Liver (tissue), 3 donors: ENCODE measurements at regions not wholly inside any gene's neighbourhood (a gene's known extent, or its start where the extent isn't known, plus 50 kb on each side); places are given as distances from the start of the nearest gene placed in this dataset.

Experiments used
- GABPA ChIP-seq, 2 donors: IDR thresholded peaks in 1 of 2; conservative IDR thresholded peaks in 1 of 2; 2 replicates each; pipeline ENCODE4 v1.6.1; 2016; ENCODE audit warnings: antibody characterized with exemption in 2 of 2, mild to moderate bottlenecking in 1 of 2, moderate library complexity in 1 of 2
- JUND ChIP-seq, 2 donors: IDR thresholded peaks; 2 replicates each; pipeline ENCODE4 v1.6.1; 2016; ENCODE audit warnings: antibody characterized with exemption in 2 of 2
- RAD21 ChIP-seq, 2 donors: IDR thresholded peaks; 2 replicates each; pipeline ENCODE4 v1.6.1; 2016; ENCODE audit warnings: antibody characterized with exemption in 2 of 2, mild to moderate bottlenecking in 2 of 2
- SP1 ChIP-seq: IDR thresholded peaks from 2 replicates; pipeline ENCODE4 v1.6.1; 2018; ENCODE audit warnings: antibody characterized with exemption, mild to moderate bottlenecking
- YY1 ChIP-seq: IDR thresholded peaks from 2 replicates; pipeline ENCODE4 v1.6.1; 2016; ENCODE audit warnings: antibody characterized with exemption, mild to moderate bottlenecking
- TF ChIP-seq, protein P1 (sequence below): fragments of 150-350 bp; IDR thresholded peaks from 2 replicates; pipeline ENCODE4 v1.5.1; 2017; ENCODE audit warnings: improper control_type of control experiment, low read depth, low read length; ENCODE audit not compliant: missing input control
- TF ChIP-seq, protein P2 (sequence below): IDR thresholded peaks from 2 replicates; pipeline ENCODE4 v1.6.1; 2016; ENCODE audit warnings: antibody characterized with exemption
- TF ChIP-seq, protein P3 (sequence below): IDR thresholded peaks from 2 replicates; pipeline ENCODE4 v1.6.1; 2016; ENCODE audit warnings: antibody characterized with exemption, mild to moderate bottlenecking
- TF ChIP-seq, protein P4 (sequence below): IDR thresholded peaks from 2 replicates; pipeline ENCODE4 v1.6.1; 2016; ENCODE audit warnings: antibody characterized with exemption
- donor health status: healthy.
- donor health status: healthy.

DNA sequence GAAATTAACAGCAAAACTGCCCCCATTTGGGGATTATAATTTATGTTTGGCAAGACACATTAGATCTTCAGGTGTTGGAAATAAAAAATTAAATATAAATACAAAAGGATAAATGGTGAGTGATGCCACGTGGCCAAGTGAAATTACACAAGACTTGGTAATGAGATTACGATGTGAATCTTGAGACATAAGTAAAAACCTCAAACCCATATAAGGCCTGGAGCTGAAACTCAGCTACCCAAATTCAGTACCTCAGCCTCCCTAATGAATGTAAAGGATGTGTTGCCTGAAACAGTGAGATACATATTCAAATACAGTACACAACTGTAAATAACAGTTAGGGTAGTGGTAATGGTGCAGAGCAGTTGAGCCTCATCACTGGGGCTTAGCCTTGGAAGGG, 1146.6 kb downstream of the OTOL1 start:
- TF ChIP-seq, protein P1, sequence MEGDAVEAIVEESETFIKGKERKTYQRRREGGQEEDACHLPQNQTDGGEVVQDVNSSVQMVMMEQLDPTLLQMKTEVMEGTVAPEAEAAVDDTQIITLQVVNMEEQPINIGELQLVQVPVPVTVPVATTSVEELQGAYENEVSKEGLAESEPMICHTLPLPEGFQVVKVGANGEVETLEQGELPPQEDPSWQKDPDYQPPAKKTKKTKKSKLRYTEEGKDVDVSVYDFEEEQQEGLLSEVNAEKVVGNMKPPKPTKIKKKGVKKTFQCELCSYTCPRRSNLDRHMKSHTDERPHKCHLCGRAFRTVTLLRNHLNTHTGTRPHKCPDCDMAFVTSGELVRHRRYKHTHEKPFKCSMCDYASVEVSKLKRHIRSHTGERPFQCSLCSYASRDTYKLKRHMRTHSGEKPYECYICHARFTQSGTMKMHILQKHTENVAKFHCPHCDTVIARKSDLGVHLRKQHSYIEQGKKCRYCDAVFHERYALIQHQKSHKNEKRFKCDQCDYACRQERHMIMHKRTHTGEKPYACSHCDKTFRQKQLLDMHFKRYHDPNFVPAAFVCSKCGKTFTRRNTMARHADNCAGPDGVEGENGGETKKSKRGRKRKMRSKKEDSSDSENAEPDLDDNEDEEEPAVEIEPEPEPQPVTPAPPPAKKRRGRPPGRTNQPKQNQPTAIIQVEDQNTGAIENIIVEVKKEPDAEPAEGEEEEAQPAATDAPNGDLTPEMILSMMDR = no peak
- TF ChIP-seq, protein P2, sequence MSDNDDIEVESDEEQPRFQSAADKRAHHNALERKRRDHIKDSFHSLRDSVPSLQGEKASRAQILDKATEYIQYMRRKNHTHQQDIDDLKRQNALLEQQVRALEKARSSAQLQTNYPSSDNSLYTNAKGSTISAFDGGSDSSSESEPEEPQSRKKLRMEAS = no peak
- TF ChIP-seq SP1 (no peak), GABPA (IDR thresholded peaks at IDR 0.05 in 1 of 2, conservative IDR thresholded peaks at IDR 0.05 in 1 of 2) (no peak), YY1 (no peak), JUND (IDR thresholded peaks at IDR 0.05) (no peak), RAD21 (IDR thresholded peaks at IDR 0.05) (no peak)
- TF ChIP-seq, protein P3, sequence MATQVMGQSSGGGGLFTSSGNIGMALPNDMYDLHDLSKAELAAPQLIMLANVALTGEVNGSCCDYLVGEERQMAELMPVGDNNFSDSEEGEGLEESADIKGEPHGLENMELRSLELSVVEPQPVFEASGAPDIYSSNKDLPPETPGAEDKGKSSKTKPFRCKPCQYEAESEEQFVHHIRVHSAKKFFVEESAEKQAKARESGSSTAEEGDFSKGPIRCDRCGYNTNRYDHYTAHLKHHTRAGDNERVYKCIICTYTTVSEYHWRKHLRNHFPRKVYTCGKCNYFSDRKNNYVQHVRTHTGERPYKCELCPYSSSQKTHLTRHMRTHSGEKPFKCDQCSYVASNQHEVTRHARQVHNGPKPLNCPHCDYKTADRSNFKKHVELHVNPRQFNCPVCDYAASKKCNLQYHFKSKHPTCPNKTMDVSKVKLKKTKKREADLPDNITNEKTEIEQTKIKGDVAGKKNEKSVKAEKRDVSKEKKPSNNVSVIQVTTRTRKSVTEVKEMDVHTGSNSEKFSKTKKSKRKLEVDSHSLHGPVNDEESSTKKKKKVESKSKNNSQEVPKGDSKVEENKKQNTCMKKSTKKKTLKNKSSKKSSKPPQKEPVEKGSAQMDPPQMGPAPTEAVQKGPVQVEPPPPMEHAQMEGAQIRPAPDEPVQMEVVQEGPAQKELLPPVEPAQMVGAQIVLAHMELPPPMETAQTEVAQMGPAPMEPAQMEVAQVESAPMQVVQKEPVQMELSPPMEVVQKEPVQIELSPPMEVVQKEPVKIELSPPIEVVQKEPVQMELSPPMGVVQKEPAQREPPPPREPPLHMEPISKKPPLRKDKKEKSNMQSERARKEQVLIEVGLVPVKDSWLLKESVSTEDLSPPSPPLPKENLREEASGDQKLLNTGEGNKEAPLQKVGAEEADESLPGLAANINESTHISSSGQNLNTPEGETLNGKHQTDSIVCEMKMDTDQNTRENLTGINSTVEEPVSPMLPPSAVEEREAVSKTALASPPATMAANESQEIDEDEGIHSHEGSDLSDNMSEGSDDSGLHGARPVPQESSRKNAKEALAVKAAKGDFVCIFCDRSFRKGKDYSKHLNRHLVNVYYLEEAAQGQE = no peak
- TF ChIP-seq, protein P4, sequence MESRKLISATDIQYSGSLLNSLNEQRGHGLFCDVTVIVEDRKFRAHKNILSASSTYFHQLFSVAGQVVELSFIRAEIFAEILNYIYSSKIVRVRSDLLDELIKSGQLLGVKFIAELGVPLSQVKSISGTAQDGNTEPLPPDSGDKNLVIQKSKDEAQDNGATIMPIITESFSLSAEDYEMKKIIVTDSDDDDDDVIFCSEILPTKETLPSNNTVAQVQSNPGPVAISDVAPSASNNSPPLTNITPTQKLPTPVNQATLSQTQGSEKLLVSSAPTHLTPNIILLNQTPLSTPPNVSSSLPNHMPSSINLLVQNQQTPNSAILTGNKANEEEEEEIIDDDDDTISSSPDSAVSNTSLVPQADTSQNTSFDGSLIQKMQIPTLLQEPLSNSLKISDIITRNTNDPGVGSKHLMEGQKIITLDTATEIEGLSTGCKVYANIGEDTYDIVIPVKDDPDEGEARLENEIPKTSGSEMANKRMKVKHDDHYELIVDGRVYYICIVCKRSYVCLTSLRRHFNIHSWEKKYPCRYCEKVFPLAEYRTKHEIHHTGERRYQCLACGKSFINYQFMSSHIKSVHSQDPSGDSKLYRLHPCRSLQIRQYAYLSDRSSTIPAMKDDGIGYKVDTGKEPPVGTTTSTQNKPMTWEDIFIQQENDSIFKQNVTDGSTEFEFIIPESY = no peak
